HG02885 (cell line): ENCODE measurements at regions not wholly inside any gene's neighbourhood (a gene's known extent, or its start where the extent isn't known, plus 50 kb on each side); places are given as distances from the start of the nearest gene placed in this dataset.

Experiments used
- ATAC-seq: cut with Tn5 transposase; IDR thresholded peaks from one replicate; pipeline ENCODE4 v1.9.1; 2021; ENCODE audit warnings: mild to moderate bottlenecking; ENCODE audit not compliant: unreplicated experiment, poor library complexity

GRCh38 chr2:150985741-150986140, 275.9 kb downstream of the RBM43 start:
- no peak for ATAC-seq

GRCh38 chr2:150983314-150983897, 278.3 kb downstream of the RBM43 start:
- ATAC-seq = no peak

GRCh38 chr2:150981826-150982225, 279.8 kb downstream of the RBM43 start:
- ATAC-seq = no peak

GRCh38 chr2:150978053-150978452, 283.6 kb downstream of the RBM43 start:
- no peak for ATAC-seq

GRCh38 chr2:150977296-150977695, 284.4 kb downstream of the RBM43 start:
- no peak for ATAC-seq

- ATAC-seq = no peak
These were observed 285.1 kb downstream of the RBM43 start for GRCh38 chr2:150976604-150977003.

- ATAC-seq = no peak
These were observed 286.8 kb downstream of the RBM43 start for GRCh38 chr2:150974864-150975263.

- no peak for ATAC-seq
These were observed 287.4 kb downstream of the RBM43 start for GRCh38 chr2:150974234-150974633.

- no peak for ATAC-seq
These were observed 289.8 kb downstream of the RBM43 start for GRCh38 chr2:150971910-150972309.

- no peak for ATAC-seq
These were observed 298.3 kb downstream of the RBM43 start for GRCh38 chr2:150963336-150963735.

- ATAC-seq = no peak
These were observed 306.4 kb downstream of the RBM43 start for GRCh38 chr2:150955231-150955630.

- no peak for ATAC-seq
These were observed 314.8 kb downstream of the RBM43 start for GRCh38 chr2:150946831-150947230.

- ATAC-seq = no peak
These were observed 317.3 kb downstream of the RBM43 start for GRCh38 chr2:150944315-150944714.

- ATAC-seq = no peak
These were observed 322.6 kb downstream of the RBM43 start for GRCh38 chr2:150939087-150939486.

- no peak for ATAC-seq
These were observed 323.1 kb downstream of the RBM43 start for GRCh38 chr2:150938527-150938926.

GRCh38 chr2:150937030-150937429, 324.6 kb downstream of the RBM43 start:
- no peak for ATAC-seq

GRCh38 chr2:150931451-150931850, 330.2 kb downstream of the RBM43 start:
- no peak for ATAC-seq

- ATAC-seq = no peak
These were observed 336.1 kb downstream of the RBM43 start for GRCh38 chr2:150925611-150926010.

GRCh38 chr2:150924878-150925277, 336.8 kb downstream of the RBM43 start:
- no peak for ATAC-seq

GRCh38 chr2:150919901-150920300, 341.8 kb downstream of the RBM43 start:
- ATAC-seq = no peak

- ATAC-seq = no peak
These were observed 343.5 kb downstream of the RBM43 start for GRCh38 chr2:150917961-150918713.
